ENCODE measurements at regions not wholly inside any gene's neighbourhood (a gene's known extent, or its start where the extent isn't known, plus 50 kb on each side); places are given as distances from the start of the nearest gene placed in this dataset.
"Not testable (repeated sequence)": the region's sequence is repeated elsewhere in the genome, so short reads cannot be mapped to it uniquely, and the experiment has no call there.

- Mint-ChIP-seq H3K4me3 (no peak overlapping the region), H3K9me3 (peaks cover 8 to 9% of the 10 kb centered on the region in 2 donors), H3K27ac (no peak overlapping the region), H3K36me3 (no peaks in the 10 kb centered on the region), H3K27me3 (ENCODE audit: low read depth in 2 of 2) (no peaks in the 10 kb centered on the region), H3K4me1 (no peaks in the 10 kb centered on the region)
- no peaks in the 10 kb centered on the region for H3K9me3 ChIP-seq (ENCODE audit: control insufficient read depth, insufficient read depth, low read length)
- TF ChIP-seq, protein P1, sequence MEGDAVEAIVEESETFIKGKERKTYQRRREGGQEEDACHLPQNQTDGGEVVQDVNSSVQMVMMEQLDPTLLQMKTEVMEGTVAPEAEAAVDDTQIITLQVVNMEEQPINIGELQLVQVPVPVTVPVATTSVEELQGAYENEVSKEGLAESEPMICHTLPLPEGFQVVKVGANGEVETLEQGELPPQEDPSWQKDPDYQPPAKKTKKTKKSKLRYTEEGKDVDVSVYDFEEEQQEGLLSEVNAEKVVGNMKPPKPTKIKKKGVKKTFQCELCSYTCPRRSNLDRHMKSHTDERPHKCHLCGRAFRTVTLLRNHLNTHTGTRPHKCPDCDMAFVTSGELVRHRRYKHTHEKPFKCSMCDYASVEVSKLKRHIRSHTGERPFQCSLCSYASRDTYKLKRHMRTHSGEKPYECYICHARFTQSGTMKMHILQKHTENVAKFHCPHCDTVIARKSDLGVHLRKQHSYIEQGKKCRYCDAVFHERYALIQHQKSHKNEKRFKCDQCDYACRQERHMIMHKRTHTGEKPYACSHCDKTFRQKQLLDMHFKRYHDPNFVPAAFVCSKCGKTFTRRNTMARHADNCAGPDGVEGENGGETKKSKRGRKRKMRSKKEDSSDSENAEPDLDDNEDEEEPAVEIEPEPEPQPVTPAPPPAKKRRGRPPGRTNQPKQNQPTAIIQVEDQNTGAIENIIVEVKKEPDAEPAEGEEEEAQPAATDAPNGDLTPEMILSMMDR (IDR thresholded peaks at IDR 0.05), result no peak
- no peaks in the 10 kb centered on the region for H3K36me3 ChIP-seq (ENCODE audit: control insufficient read depth, insufficient read depth, low read length)
- no peak overlapping the region for H3K27ac ChIP-seq (ENCODE audit: low read length)
- no peak for DNase-seq
- no peaks in the 10 kb centered on the region for H3K4me1 ChIP-seq (ENCODE audit: control insufficient read depth, insufficient read depth, low read length)
- H3K4me3 ChIP-seq (ENCODE audit: low read length), result no peak overlapping the region
- no peak for ATAC-seq
- H3K27me3 ChIP-seq (ENCODE audit: control insufficient read depth, insufficient read depth, low read length), result no peaks in the 10 kb centered on the region
- WGBS (ENCODE audit: insufficient coverage), result 83% methylated on average over 1 of the region's 1 CpG
- intact Hi-C loops (cut with micrococcal nuclease), result no loop called here
Measured at GRCh38 chr5:98187945-98188344, 585.5 kb upstream of the RGMB start.

DNA sequence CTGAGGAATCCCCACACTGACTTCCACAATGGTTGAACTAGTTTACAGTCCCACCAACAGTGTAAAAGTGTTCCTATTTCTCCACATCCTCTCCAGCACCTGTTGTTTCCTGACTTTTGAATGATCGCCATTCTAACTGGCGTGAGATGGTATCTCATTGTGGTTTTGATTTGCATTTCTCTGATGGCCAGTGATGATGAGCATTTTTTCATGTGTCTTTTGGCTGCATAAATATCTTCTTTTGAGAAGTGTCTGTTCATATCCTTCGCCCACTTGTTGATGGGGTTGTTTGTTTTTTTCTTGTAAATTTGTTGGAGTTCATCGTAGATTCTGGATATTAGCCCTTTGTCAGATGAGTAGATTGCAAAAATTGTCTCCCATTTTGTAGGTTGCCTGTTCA is 583.1 kb upstream of the RGMB start:
- DNase-seq; H3K27ac Mint-ChIP-seq; H3K27ac ChIP-seq (ENCODE audit: low read length); H3K4me3 ChIP-seq (ENCODE audit: low read length); H3K9me3 ChIP-seq (ENCODE audit: control insufficient read depth, insufficient read depth, low read length); ATAC-seq; intact Hi-C loops (cut with micrococcal nuclease); H3K4me1 ChIP-seq (ENCODE audit: control insufficient read depth, insufficient read depth, low read length); H3K36me3 ChIP-seq (ENCODE audit: control insufficient read depth, insufficient read depth, low read length); H3K4me1 Mint-ChIP-seq; H3K4me3 Mint-ChIP-seq; H3K36me3 Mint-ChIP-seq; H3K9me3 Mint-ChIP-seq; H3K27me3 Mint-ChIP-seq (ENCODE audit: low read depth in 2 of 2); H3K27me3 ChIP-seq (ENCODE audit: control insufficient read depth, insufficient read depth, low read length): not testable (repeated sequence)
- WGBS (ENCODE audit: insufficient coverage), result no CpG with 5 or more reads among the region's 4 CpGs

DNA sequence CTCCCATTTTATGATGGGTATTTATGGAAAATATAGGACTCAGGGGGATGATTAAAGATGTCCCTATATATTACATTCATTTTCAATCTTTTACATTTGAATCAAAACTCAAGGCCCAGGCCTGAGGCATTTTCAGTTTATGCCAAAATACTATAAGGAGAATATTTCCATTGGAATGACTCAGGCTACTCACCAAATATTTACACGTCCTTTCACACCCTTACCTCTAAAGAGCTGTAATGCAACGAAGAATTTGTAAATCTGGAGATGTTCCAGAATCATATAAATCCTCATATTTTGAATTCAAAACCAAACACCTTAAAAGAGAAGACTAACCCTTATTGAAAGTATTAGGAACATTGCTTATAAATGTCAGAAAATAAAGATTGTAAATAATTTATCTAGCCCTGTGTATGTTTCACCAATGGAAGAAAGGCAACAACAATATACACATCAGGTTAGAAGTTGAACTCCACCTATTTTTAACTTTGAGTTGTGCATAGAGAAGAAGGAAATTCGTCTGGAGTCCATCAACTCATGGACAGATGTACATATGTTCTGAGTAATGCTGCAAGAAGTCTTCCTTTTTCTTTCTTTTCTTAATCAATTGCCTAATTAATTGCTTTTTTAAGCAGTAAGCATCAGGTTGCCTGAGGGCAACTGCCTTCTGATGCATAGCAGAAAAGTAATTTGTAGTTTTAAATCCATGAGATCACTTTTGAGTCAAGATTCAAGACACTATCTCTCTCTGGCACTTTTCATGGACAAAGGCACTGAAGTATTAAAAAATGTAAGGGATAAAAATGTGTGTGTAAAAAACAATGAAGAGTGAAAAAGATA is 579.3 kb upstream of the RGMB start:
- H3K27ac ChIP-seq (ENCODE audit: low read length), result no peak overlapping the region
- DNase-seq, result no peak
- Mint-ChIP-seq H3K4me1 (no peaks in the 10 kb centered on the region), H3K9me3 (peaks cover 6 to 8% of the 10 kb centered on the region in 2 donors), H3K4me3 (no peak overlapping the region), H3K27ac (no peak overlapping the region), H3K27me3 (ENCODE audit: low read depth in 2 of 2) (no peaks in the 10 kb centered on the region), H3K36me3 (no peaks in the 10 kb centered on the region)
- no peak for ATAC-seq
- no peaks in the 10 kb centered on the region for H3K9me3 ChIP-seq (ENCODE audit: control insufficient read depth, insufficient read depth, low read length)
- no peaks in the 10 kb centered on the region for H3K36me3 ChIP-seq (ENCODE audit: control insufficient read depth, insufficient read depth, low read length)
- TF ChIP-seq, protein P1 (IDR thresholded peaks at IDR 0.05), result no peak
- H3K4me3 ChIP-seq (ENCODE audit: low read length), result no peak overlapping the region
- intact Hi-C loops (cut with micrococcal nuclease), result no loop called here
- H3K4me1 ChIP-seq (ENCODE audit: control insufficient read depth, insufficient read depth, low read length), result no peaks in the 10 kb centered on the region
- no peaks in the 10 kb centered on the region for H3K27me3 ChIP-seq (ENCODE audit: control insufficient read depth, insufficient read depth, low read length)
- 80% methylated on average over 2 of the region's 3 CpGs for WGBS (ENCODE audit: insufficient coverage)

- Histone ChIP-seq H3K9me3 (ENCODE audit: control insufficient read depth, insufficient read depth, low read length) (no peaks in the 10 kb centered on the region), H3K27me3 (ENCODE audit: control insufficient read depth, insufficient read depth, low read length) (no peaks in the 10 kb centered on the region), H3K27ac (ENCODE audit: low read length) (no peak overlapping the region), H3K4me3 (ENCODE audit: low read length) (no peak overlapping the region), H3K36me3 (ENCODE audit: control insufficient read depth, insufficient read depth, low read length) (no peaks in the 10 kb centered on the region), H3K4me1 (ENCODE audit: control insufficient read depth, insufficient read depth, low read length) (no peaks in the 10 kb centered on the region)
- Mint-ChIP-seq H3K27me3 (ENCODE audit: low read depth in 2 of 2) (no peaks in the 10 kb centered on the region), H3K27ac (no peak overlapping the region), H3K9me3 (peaks cover 5 to 6% of the 10 kb centered on the region in 2 donors), H3K4me1 (no peaks in the 10 kb centered on the region), H3K36me3 (no peaks in the 10 kb centered on the region), H3K4me3 (no peak overlapping the region)
- DNase-seq (no peak), ATAC-seq (no peak)
- TF ChIP-seq, protein P1 (IDR thresholded peaks at IDR 0.05), result no peak
- intact Hi-C loops (cut with micrococcal nuclease), result no loop called here
- WGBS (ENCODE audit: insufficient coverage), result 44% methylated on average over 7 of the region's 9 CpGs
Measured at GRCh38 chr5:98200726-98201541, 572.5 kb upstream of the RGMB start.
